CD4-positive, alpha-beta memory T cell (primary cell): ENCODE measurements at regions not wholly inside any gene's neighbourhood (a gene's known extent, or its start where the extent isn't known, plus 50 kb on each side); places are given as distances from the start of the nearest gene placed in this dataset.

Experiments used
- CTCF ChIA-PET: fragments of 350-600 bp; sonication (Branson Sonifier 250); formaldehyde crosslinking; loops from one replicate; lab custom pipeline; 2021; ENCODE audit warnings: inconsistent platforms; ENCODE audit not compliant: partially characterized antibody; lab: Charles Lee
- POLR2A ChIA-PET: fragments of 350-600 bp; sonication (Branson Sonifier 250); formaldehyde crosslinking; loops from one replicate; lab custom pipeline; 2021; ENCODE audit not compliant: partially characterized antibody; lab: Charles Lee
- DNase-seq, 5 donors: peaks; one replicate each; pipeline versions ENCODE4 v3.0.0 to v3.0.0-alpha.2; 2020 to 2022; ENCODE audit warnings: mixed read lengths in 1 of 5
- H3K27ac ChIP-seq: one replicate; pipeline ENCODE4 v1.7.0; 2013; ENCODE audit warnings: low read depth, low read length
- H3K27me3 ChIP-seq: 2 replicates; pipeline ENCODE4 v1.7.0; 2013; ENCODE audit warnings: mild to moderate bottlenecking, low read length, moderate library complexity; ENCODE audit not compliant: insufficient read depth
- H3K36me3 ChIP-seq: 2 replicates; pipeline ENCODE4 v1.7.0; 2013; ENCODE audit warnings: mild to moderate bottlenecking, low read length, moderate library complexity; ENCODE audit not compliant: insufficient read depth
- H3K4me1 ChIP-seq: 2 replicates; pipeline ENCODE4 v1.7.0; 2013; ENCODE audit warnings: mild to moderate bottlenecking, low read length, moderate library complexity; ENCODE audit not compliant: insufficient read depth
- H3K4me3 ChIP-seq, 2 donors: one replicate each; pipeline ENCODE4 v1.7.0; 2013; ENCODE audit warnings: low read length in 2 of 2, mild to moderate bottlenecking in 1 of 2
- H3K9me3 ChIP-seq, 2 donors: one replicate each; pipeline ENCODE4 v1.7.0; 2013; ENCODE audit warnings: low read length in 2 of 2, control low read depth in 1 of 2; ENCODE audit not compliant: control insufficient read depth in 1 of 2
- H3K27ac Mint-ChIP-seq, 7 donors: one replicate each; pipeline ENCODE4 v1.8.0; 2020 to 2021; ENCODE audit warnings: mixed read lengths in 7 of 7, mild to moderate bottlenecking in 6 of 7, inconsistent platforms in 3 of 7, moderate library complexity in 3 of 7
- H3K27me3 Mint-ChIP-seq, 2 donors: one replicate each; pipeline ENCODE4 v1.8.0; 2020 to 2021; ENCODE audit warnings: mixed read lengths in 2 of 2
- H3K36me3 Mint-ChIP-seq, 2 donors: one replicate each; pipeline ENCODE4 v1.8.0; 2020 to 2021; ENCODE audit warnings: mixed read lengths in 2 of 2, inconsistent platforms in 1 of 2, mild to moderate bottlenecking in 1 of 2
- H3K4me1 Mint-ChIP-seq, 4 donors: one replicate each; pipeline ENCODE4 v1.8.0; 2020 to 2021; ENCODE audit warnings: mixed read lengths in 4 of 4, mild to moderate bottlenecking in 1 of 4
- H3K4me3 Mint-ChIP-seq, 8 donors: one replicate each; pipeline ENCODE4 v1.8.0; 2020 to 2021; ENCODE audit warnings: mixed read lengths in 8 of 8, mild to moderate bottlenecking in 7 of 8, moderate library complexity in 6 of 8, inconsistent platforms in 3 of 8
- H3K9me3 Mint-ChIP-seq, 8 donors: one replicate each; pipeline ENCODE4 v1.8.0; 2020 to 2021; ENCODE audit warnings: mixed read lengths in 8 of 8, mild to moderate bottlenecking in 5 of 8, inconsistent platforms in 3 of 8, moderate library complexity in 1 of 8
- intact Hi-C: fragments of 100-400 bp; cut with micrococcal nuclease; formaldehyde crosslinking; loops from one replicate; pipeline ENCODE4 v1.15.1; 2023

- H3K36me3 Mint-ChIP-seq: no peaks in the 10 kb centered on the region
- H3K27ac Mint-ChIP-seq: no peak overlapping the region
- H3K9me3 Mint-ChIP-seq: peaks cover 0 to 1% (median 0%) of the 10 kb centered on the region in 8 donors
- no peaks in the 10 kb centered on the region for H3K27me3 ChIP-seq
- no peaks in the 10 kb centered on the region for H3K4me1 Mint-ChIP-seq
- no peak overlapping the region for H3K4me3 ChIP-seq
- H3K4me1 ChIP-seq: no peaks in the 10 kb centered on the region
- H3K36me3 ChIP-seq: no peaks in the 10 kb centered on the region
- intact Hi-C loops: no loop called here
- H3K27ac ChIP-seq: no peak overlapping the region
- H3K27me3 Mint-ChIP-seq: peaks cover 2 to 3% of the 10 kb centered on the region in 2 donors
- DNase-seq: no peak
- ChIA-PET POLR2A (no interaction called here), CTCF (no interaction called here)
- no peaks in the 10 kb centered on the region for H3K9me3 ChIP-seq
- H3K4me3 Mint-ChIP-seq: no peak overlapping the region
These were observed 389.2 kb upstream of the NFE2L3 start for GRCh38 chr7:25762511-25763462.

GRCh38 chr7:25763463-25763860 lies 388.5 kb upstream of the NFE2L3 start:
- no peak for DNase-seq
- H3K4me3 ChIP-seq: no peak overlapping the region
- H3K27me3 ChIP-seq: no peaks in the 10 kb centered on the region
- H3K4me1 ChIP-seq: no peaks in the 10 kb centered on the region
- CTCF ChIA-PET: no interaction called here
- Mint-ChIP-seq H3K9me3 (peaks cover 0 to 3% (median 0%) of the 10 kb centered on the region in 8 donors), H3K4me3 (no peak overlapping the region), H3K36me3 (no peaks in the 10 kb centered on the region), H3K27ac (no peak overlapping the region), H3K27me3 (peaks cover 2 to 3% of the 10 kb centered on the region in 2 donors), H3K4me1 (no peaks in the 10 kb centered on the region)
- intact Hi-C loops: no loop called here
- H3K27ac ChIP-seq: no peak overlapping the region
- H3K9me3 ChIP-seq: no peaks in the 10 kb centered on the region
- POLR2A ChIA-PET: no interaction called here
- no peaks in the 10 kb centered on the region for H3K36me3 ChIP-seq

- intact Hi-C loops: no loop called here
- Histone ChIP-seq H3K9me3 (no peaks in the 10 kb centered on the region), H3K27me3 (no peaks in the 10 kb centered on the region), H3K36me3 (no peaks in the 10 kb centered on the region), H3K27ac (no peak overlapping the region), H3K4me3 (no peak overlapping the region), H3K4me1 (no peaks in the 10 kb centered on the region)
- H3K4me3 Mint-ChIP-seq: no peak overlapping the region
- H3K9me3 Mint-ChIP-seq: peaks cover 0 to 1% (median 0%) of the 10 kb centered on the region in 8 donors
- POLR2A ChIA-PET: no interaction called here
- DNase-seq: no peak
- H3K36me3 Mint-ChIP-seq: no peaks in the 10 kb centered on the region
- no peaks in the 10 kb centered on the region for H3K4me1 Mint-ChIP-seq
- CTCF ChIA-PET: no interaction called here
- peaks cover 2 to 3% of the 10 kb centered on the region in 2 donors for H3K27me3 Mint-ChIP-seq
- H3K27ac Mint-ChIP-seq: no peak overlapping the region
These were observed 386.8 kb upstream of the NFE2L3 start for GRCh38 chr7:25765110-25765655.

GRCh38 chr7:25770235-25770634 lies 381.8 kb upstream of the NFE2L3 start:
- no peak overlapping the region for H3K4me3 ChIP-seq

GRCh38 chr7:25770670-25771069 lies 381.3 kb upstream of the NFE2L3 start:
- intact Hi-C loops: no loop called here
- no peak overlapping the region for H3K27ac ChIP-seq
- Mint-ChIP-seq H3K4me3 (no peak overlapping the region), H3K36me3 (no peaks in the 10 kb centered on the region), H3K9me3 (peaks cover 0 to 3% (median 0%) of the 10 kb centered on the region in 8 donors), H3K27me3 (peaks cover 1 to 2% of the 10 kb centered on the region in 2 donors), H3K4me1 (no peaks in the 10 kb centered on the region), H3K27ac (no peak overlapping the region)
- no peaks in the 10 kb centered on the region for H3K36me3 ChIP-seq
- H3K4me3 ChIP-seq: no peak overlapping the region
- no peaks in the 10 kb centered on the region for H3K27me3 ChIP-seq
- H3K4me1 ChIP-seq: no peaks in the 10 kb centered on the region
- POLR2A ChIA-PET: no interaction called here
- no peak for DNase-seq
- H3K9me3 ChIP-seq: no peaks in the 10 kb centered on the region
- CTCF ChIA-PET: no interaction called here

More at GRCh38 chr7:25770235-25770634, 381.8 kb upstream of the NFE2L3 start:
- Histone ChIP-seq H3K36me3 (no peaks in the 10 kb centered on the region), H3K27ac (no peak overlapping the region), H3K27me3 (no peaks in the 10 kb centered on the region), H3K9me3 (no peaks in the 10 kb centered on the region), H3K4me1 (no peaks in the 10 kb centered on the region)
- ChIA-PET POLR2A (no interaction called here), CTCF (no interaction called here)
- no peak for DNase-seq
- Mint-ChIP-seq H3K9me3 (peaks cover 0 to 3% (median 0%) of the 10 kb centered on the region in 8 donors), H3K4me3 (no peak overlapping the region), H3K36me3 (no peaks in the 10 kb centered on the region), H3K4me1 (no peaks in the 10 kb centered on the region), H3K27me3 (peaks cover 1% of the 10 kb centered on the region in 2 donors), H3K27ac (no peak overlapping the region)
- intact Hi-C loops: no loop called here

- Histone ChIP-seq H3K4me1 (no peaks in the 10 kb centered on the region), H3K4me3 (no peak overlapping the region), H3K27ac (no peak overlapping the region), H3K9me3 (no peaks in the 10 kb centered on the region), H3K27me3 (no peaks in the 10 kb centered on the region), H3K36me3 (no peaks in the 10 kb centered on the region)
- ChIA-PET CTCF (no interaction called here), POLR2A (no interaction called here)
- no peak overlapping the region for H3K4me3 Mint-ChIP-seq
- H3K27ac Mint-ChIP-seq: no peak overlapping the region
- no peak for DNase-seq
- peaks cover 3% of the 10 kb centered on the region in 2 donors for H3K27me3 Mint-ChIP-seq
- H3K9me3 Mint-ChIP-seq: peaks cover 0 to 3% (median 0%) of the 10 kb centered on the region in 8 donors
- intact Hi-C loops: no loop called here
- no peaks in the 10 kb centered on the region for H3K4me1 Mint-ChIP-seq
- H3K36me3 Mint-ChIP-seq: no peaks in the 10 kb centered on the region
These were observed 380.5 kb upstream of the NFE2L3 start for GRCh38 chr7:25771491-25771890.

GRCh38 chr7:25772802-25773201 lies 379.2 kb upstream of the NFE2L3 start:
- peaks cover 0 to 3% (median 0%) of the 10 kb centered on the region in 8 donors for H3K9me3 Mint-ChIP-seq
- ChIA-PET CTCF (no interaction called here), POLR2A (no interaction called here)
- H3K4me1 Mint-ChIP-seq: no peaks in the 10 kb centered on the region
- no peak overlapping the region for H3K4me3 Mint-ChIP-seq
- Histone ChIP-seq H3K4me3 (no peak overlapping the region), H3K36me3 (no peaks in the 10 kb centered on the region), H3K27me3 (no peaks in the 10 kb centered on the region), H3K27ac (no peak overlapping the region), H3K4me1 (no peaks in the 10 kb centered on the region), H3K9me3 (no peaks in the 10 kb centered on the region)
- DNase-seq: no peak
- no peak overlapping the region for H3K27ac Mint-ChIP-seq
- no peaks in the 10 kb centered on the region for H3K36me3 Mint-ChIP-seq
- peaks cover 3% of the 10 kb centered on the region in 2 donors for H3K27me3 Mint-ChIP-seq
- intact Hi-C loops: no loop called here
